ENCODE measurements at regions not wholly inside any gene's neighbourhood (a gene's known extent, or its start where the extent isn't known, plus 50 kb on each side); places are given as distances from the start of the nearest gene placed in this dataset.

DNA sequence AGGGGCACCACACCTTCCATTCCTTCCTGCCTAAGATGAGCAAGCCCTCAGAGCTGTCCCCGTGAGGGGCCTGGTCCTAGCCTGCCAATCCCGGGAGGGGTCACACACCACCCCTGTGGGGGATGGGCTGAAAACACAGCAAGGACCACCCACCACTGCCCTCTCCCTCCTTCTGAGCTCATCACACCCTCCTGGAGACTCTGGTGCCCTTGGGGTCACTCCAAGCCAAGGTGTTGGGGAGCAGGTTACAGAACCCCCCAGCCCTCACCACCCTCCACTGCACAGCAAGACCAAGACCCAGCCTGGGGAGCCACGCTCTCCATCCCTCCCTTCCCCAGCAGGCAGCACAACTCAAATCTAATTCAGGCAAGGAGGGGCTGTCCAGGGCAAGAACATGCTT lies 60.5 kb upstream of the PPP1R26 start:
- DNase-seq: no peak
- intact Hi-C loops (cut with DNase I): no loop called here
- Histone ChIP-seq H3K36me3 (no peaks in the 10 kb centered on the region), H3K4me1 (no peaks in the 10 kb centered on the region), H3K27ac (no peak overlapping the region), H3K4me3 (no peak overlapping the region), H3K27me3 (peaks cover 0 to 36% of the 10 kb centered on the region in 2 donors), H3K9me3 (peaks cover 0 to 3% of the 10 kb centered on the region in 2 donors)
- no peak for ATAC-seq
- TF ChIP-seq, protein P1, sequence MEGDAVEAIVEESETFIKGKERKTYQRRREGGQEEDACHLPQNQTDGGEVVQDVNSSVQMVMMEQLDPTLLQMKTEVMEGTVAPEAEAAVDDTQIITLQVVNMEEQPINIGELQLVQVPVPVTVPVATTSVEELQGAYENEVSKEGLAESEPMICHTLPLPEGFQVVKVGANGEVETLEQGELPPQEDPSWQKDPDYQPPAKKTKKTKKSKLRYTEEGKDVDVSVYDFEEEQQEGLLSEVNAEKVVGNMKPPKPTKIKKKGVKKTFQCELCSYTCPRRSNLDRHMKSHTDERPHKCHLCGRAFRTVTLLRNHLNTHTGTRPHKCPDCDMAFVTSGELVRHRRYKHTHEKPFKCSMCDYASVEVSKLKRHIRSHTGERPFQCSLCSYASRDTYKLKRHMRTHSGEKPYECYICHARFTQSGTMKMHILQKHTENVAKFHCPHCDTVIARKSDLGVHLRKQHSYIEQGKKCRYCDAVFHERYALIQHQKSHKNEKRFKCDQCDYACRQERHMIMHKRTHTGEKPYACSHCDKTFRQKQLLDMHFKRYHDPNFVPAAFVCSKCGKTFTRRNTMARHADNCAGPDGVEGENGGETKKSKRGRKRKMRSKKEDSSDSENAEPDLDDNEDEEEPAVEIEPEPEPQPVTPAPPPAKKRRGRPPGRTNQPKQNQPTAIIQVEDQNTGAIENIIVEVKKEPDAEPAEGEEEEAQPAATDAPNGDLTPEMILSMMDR (IDR thresholded peaks at IDR 0.05): no peak

DNA sequence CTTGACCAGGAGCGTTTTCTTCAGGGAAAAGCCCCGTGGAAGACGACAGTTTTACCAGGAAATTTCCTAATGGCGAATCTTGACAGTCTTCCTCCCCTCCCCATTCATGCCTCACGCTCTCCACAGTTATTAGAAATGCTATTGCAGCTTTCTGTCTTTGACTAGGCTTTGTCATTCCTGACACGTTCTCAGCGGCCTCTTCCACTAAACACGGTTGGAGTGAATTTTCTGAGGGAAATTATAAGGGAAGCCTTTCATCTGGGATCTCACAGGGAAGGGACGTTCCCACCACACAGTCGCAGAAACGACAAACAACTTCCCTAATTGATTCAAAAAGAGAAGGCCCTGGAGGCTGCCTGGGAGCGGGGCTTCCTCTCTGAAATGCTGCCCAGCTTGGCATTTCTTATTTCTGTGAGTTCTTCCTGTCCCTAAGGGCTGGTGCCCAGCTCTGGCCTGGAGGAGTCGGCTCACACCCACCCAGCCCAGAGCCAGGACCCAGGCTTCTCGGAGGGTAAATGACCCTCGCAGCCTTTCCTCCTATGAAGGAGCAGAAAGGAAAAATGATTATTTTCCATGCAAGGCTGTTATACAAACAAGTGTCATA lies 57.1 kb upstream of the PPP1R26 start:
- ATAC-seq (no peak), DNase-seq (no peak)
- intact Hi-C loops (cut with DNase I): no loop called here
- Histone ChIP-seq H3K4me1 (no peaks in the 10 kb centered on the region), H3K4me3 (no peak overlapping the region), H3K9me3 (peaks cover 0 to 3% of the 10 kb centered on the region in 2 donors), H3K27me3 (peaks cover 0 to 36% of the 10 kb centered on the region in 2 donors), H3K36me3 (no peaks in the 10 kb centered on the region), H3K27ac (no peak overlapping the region)
- TF ChIP-seq, protein P1 (IDR thresholded peaks at IDR 0.05): no peak

DNA sequence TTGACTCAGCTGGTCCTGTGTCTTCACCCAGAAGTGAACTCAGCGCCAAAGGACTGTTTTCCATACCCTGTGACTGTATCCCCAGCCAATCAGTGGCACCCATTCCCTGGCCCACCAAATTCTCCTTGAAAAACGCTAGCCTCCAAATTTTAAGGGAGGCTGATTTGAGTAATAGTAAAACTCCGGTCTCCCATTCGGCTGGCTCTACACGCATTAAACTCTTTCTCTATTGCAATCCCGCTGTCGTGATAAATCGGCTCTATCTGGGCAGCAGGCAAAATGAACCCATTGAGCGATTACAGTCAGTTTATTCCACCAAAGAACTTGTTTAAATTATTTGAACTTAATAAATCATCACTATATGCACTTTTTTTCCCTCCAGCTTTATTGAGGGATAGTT lies 55.9 kb upstream of the PPP1R26 start:
- intact Hi-C loops (cut with DNase I): no loop called here
- TF ChIP-seq, protein P1 (IDR thresholded peaks at IDR 0.05): no peak
- DNase-seq: no peak

More for the DNA sequence above, 55.9 kb upstream of the PPP1R26 start:
- Histone ChIP-seq H3K36me3 (no peaks in the 10 kb centered on the region), H3K27me3 (peaks cover 0 to 30% of the 10 kb centered on the region in 2 donors), H3K4me3 (no peak overlapping the region), H3K9me3 (peaks cover 0 to 3% of the 10 kb centered on the region in 2 donors), H3K4me1 (no peaks in the 10 kb centered on the region), H3K27ac (no peak overlapping the region)
- ATAC-seq: no peak
